Uterus (tissue), 3 donors: ENCODE measurements at regions not wholly inside any gene's neighbourhood (a gene's known extent, or its start where the extent isn't known, plus 50 kb on each side); places are given as distances from the start of the nearest gene placed in this dataset.

ENCODE experiments used
- DNase-seq, 2 donors: peaks; one replicate each; pipeline ENCODE4 v3.0.0-alpha.2; 2019 to 2020
- H3K27ac ChIP-seq, 2 donors: fragments of 200-600 bp; sonication (generic); 1 replicate in 1 of 2; 2 replicates in 1 of 2; pipeline ENCODE4 v1.5.1; 2016 to 2018
- H3K27me3 ChIP-seq, 2 donors: fragments of 200-600 bp; sonication (generic); one replicate each; pipeline ENCODE4 v1.5.1; 2018 to 2019; ENCODE audit warnings: control low read depth in 1 of 2
- H3K36me3 ChIP-seq, 2 donors: fragments of 200-600 bp; sonication (generic); one replicate each; pipeline ENCODE4 v1.5.1; 2019; ENCODE audit warnings: control low read depth in 1 of 2
- H3K4me1 ChIP-seq, 2 donors: fragments of 200-600 bp; sonication (generic); one replicate each; pipeline ENCODE4 v1.5.1; 2018 to 2019; ENCODE audit warnings: control low read depth in 1 of 2
- H3K4me3 ChIP-seq, 2 donors: fragments of 200-600 bp; sonication (generic); 1 replicate in 1 of 2; 2 replicates in 1 of 2; pipeline ENCODE4 v1.5.1; 2018 to 2019; ENCODE audit warnings: mild to moderate bottlenecking in 1 of 2
- H3K9me3 ChIP-seq, 2 donors: fragments of 200-600 bp; sonication (generic); one replicate each; pipeline ENCODE4 v1.5.1; 2019; ENCODE audit warnings: control low read depth in 1 of 2
- CTCF ChIP-seq, 4 experiments: fragments of 200-600 bp in 2 of 4; fragments of 450-650 bp in 2 of 4; sonication (generic) in 2 of 4; IDR thresholded peaks; one replicate each; pipeline ENCODE4 v1.5.1; 2016 to 2019; ENCODE audit warnings: antibody characterized with exemption in 4 of 4, mild to moderate bottlenecking in 2 of 4, moderate library complexity in 1 of 4
- POLR2A ChIP-seq, 2 donors: fragments of 450-650 bp; IDR thresholded peaks; one replicate each; pipeline ENCODE4 v1.6.1; 2016; ENCODE audit warnings: antibody characterized with exemption in 2 of 2, mild to moderate bottlenecking in 1 of 2, moderate library complexity in 1 of 2
- intact Hi-C: fragments of 100-400 bp; cut with DNase I; formaldehyde crosslinking; loops from one replicate; pipeline ENCODE4 v1.15.1; 2023; ENCODE audit warnings: low total_unique reads
- donor health status: DM: yes; HTN: yes; CAD: no.

- no peaks in the 10 kb centered on the region for H3K4me1 ChIP-seq
Observed at GRCh38 chr7:136070736-136071505, 93.8 kb upstream of the MTPN start.

DNA sequence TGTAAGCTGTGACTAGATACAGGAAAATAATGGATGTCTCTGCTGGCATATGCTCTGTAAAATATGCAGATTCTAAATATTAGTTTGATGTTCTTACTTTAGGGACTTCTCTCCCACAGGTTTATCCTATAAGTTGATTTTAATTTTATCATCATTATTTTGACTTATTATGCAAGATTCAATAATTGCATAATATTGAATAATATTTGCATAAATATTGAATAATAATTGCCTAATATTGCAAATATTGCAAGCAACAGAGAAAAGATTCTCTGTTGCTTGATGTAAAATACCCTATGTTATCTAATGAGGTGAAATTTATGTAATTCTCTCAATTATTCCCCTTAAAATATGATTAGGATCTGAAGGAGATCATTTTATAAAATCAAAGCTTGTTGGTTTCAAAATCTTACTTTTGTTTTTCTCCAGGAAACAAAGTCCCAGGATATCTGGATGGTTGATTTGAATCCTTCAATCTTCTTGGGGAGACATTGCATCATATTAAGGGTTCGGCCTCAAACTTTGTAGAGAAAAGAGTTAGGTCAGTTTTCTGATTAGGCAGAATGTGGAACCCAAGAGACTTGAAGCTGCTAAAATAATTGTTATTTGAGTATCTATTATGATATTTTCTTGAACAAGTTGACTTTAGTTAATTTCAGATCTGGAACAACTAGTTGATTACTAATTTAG is 92.8 kb upstream of the MTPN start:
- no peak overlapping the region for H3K27ac ChIP-seq
- no peaks in the 10 kb centered on the region for H3K36me3 ChIP-seq
- DNase-seq: no peak
- no peaks in the 10 kb centered on the region for H3K27me3 ChIP-seq
- H3K4me1 ChIP-seq: no peaks in the 10 kb centered on the region
- H3K9me3 ChIP-seq: no peaks in the 10 kb centered on the region
- no peak overlapping the region for H3K4me3 ChIP-seq
- TF ChIP-seq CTCF (IDR thresholded peaks at IDR 0.05) (no peak), POLR2A (IDR thresholded peaks at IDR 0.05) (no peak)
- intact Hi-C loops: no loop called here

More at GRCh38 chr7:136070736-136071505, 93.8 kb upstream of the MTPN start:
- TF ChIP-seq CTCF (IDR thresholded peaks at IDR 0.05): no peak
- TF ChIP-seq POLR2A (IDR thresholded peaks at IDR 0.05): no peak
- no peak for DNase-seq
- Histone ChIP-seq H3K36me3 (no peaks in the 10 kb centered on the region), H3K9me3 (no peaks in the 10 kb centered on the region), H3K4me3 (no peak overlapping the region), H3K27me3 (no peaks in the 10 kb centered on the region), H3K27ac (no peak overlapping the region)
- intact Hi-C loops: no loop called here

GRCh38 chr7:136067277-136067676 is 90.1 kb upstream of the MTPN start:
- Histone ChIP-seq H3K4me3 (no peak overlapping the region), H3K9me3 (no peaks in the 10 kb centered on the region), H3K27ac (no peak overlapping the region), H3K27me3 (no peaks in the 10 kb centered on the region), H3K36me3 (no peaks in the 10 kb centered on the region), H3K4me1 (no peaks in the 10 kb centered on the region)
- no peak for TF ChIP-seq POLR2A (IDR thresholded peaks at IDR 0.05)
- TF ChIP-seq CTCF (IDR thresholded peaks at IDR 0.05): no peak
- intact Hi-C loops: no loop called here
- no peak for DNase-seq

- no peaks in the 10 kb centered on the region for H3K27me3 ChIP-seq
- no peaks in the 10 kb centered on the region for H3K4me1 ChIP-seq
- H3K36me3 ChIP-seq: no peaks in the 10 kb centered on the region
- no peaks in the 10 kb centered on the region for H3K9me3 ChIP-seq
- H3K27ac ChIP-seq: no peak overlapping the region
- TF ChIP-seq POLR2A (IDR thresholded peaks at IDR 0.05) (no peak), CTCF (IDR thresholded peaks at IDR 0.05) (no peak)
- H3K4me3 ChIP-seq: no peak overlapping the region
- intact Hi-C loops: no loop called here
- DNase-seq: no peak
Observed at GRCh38 chr7:136066304-136067143, 89.4 kb upstream of the MTPN start.
